Breast epithelium (tissue), 4 donors: ENCODE measurements at regions not wholly inside any gene's neighbourhood (a gene's known extent, or its start where the extent isn't known, plus 50 kb on each side); places are given as distances from the start of the nearest gene placed in this dataset.

Source experiments
- DNase-seq, 2 donors: peaks; one replicate each; pipeline ENCODE4 v3.0.0-alpha.2; 2019; ENCODE audit warnings: low spot score in 2 of 2
- H3K27ac ChIP-seq, 2 donors: fragments of 200-600 bp; sonication (generic) in 1 of 2; one replicate each; pipeline ENCODE4 v1.5.1; 2016 to 2019; ENCODE audit warnings: mild to moderate bottlenecking in 1 of 2
- H3K27me3 ChIP-seq, 2 donors: fragments of 200-600 bp; sonication (generic) in 1 of 2; one replicate each; pipeline versions ENCODE4 v1.5.1 to v1.6.0; 2017 to 2019; ENCODE audit warnings: control low read depth in 1 of 2, mild to moderate bottlenecking in 1 of 2
- H3K36me3 ChIP-seq: fragments of 200-600 bp; one replicate; pipeline ENCODE4 v1.5.1; 2019
- H3K4me1 ChIP-seq, 2 donors: fragments of 200-600 bp; sonication (generic); one replicate each; pipeline ENCODE4 v1.5.1; 2016 to 2019; ENCODE audit warnings: control low read depth in 1 of 2
- H3K4me3 ChIP-seq, 3 donors: fragments of 200-600 bp; sonication (generic); 1 replicate in 2 of 3; 2 replicates in 1 of 3; pipeline ENCODE4 v1.5.1; 2016 to 2019; ENCODE audit warnings: mild to moderate bottlenecking in 3 of 3, moderate library complexity in 2 of 3
- H3K9me3 ChIP-seq, 2 donors: fragments of 200-600 bp; sonication (generic) in 1 of 2; one replicate each; pipeline ENCODE4 v1.5.1; 2016 to 2019; ENCODE audit warnings: control low read depth in 1 of 2
- CTCF ChIP-seq, 3 donors: fragments of 450-650 bp; IDR thresholded peaks; one replicate each; pipeline ENCODE4 v1.5.1; 2016 to 2017; ENCODE audit warnings: antibody characterized with exemption in 3 of 3, mild to moderate bottlenecking in 3 of 3, moderate library complexity in 3 of 3
- POLR2A ChIP-seq: fragments of 450-650 bp; IDR thresholded peaks from one replicate; pipeline ENCODE4 v1.6.1; 2016; ENCODE audit warnings: antibody characterized with exemption, mild to moderate bottlenecking, moderate library complexity
- POLR2AphosphoS5 ChIP-seq, 3 donors: sonication (generic); formaldehyde crosslinking; IDR thresholded peaks; one replicate each; pipeline ENCODE4 v1.6.1; 2017; ENCODE audit warnings: antibody characterized with exemption in 3 of 3
- intact Hi-C: fragments of 100-400 bp; cut with DNase I; formaldehyde crosslinking; loops from one replicate; pipeline ENCODE4 v1.15.1; 2023; ENCODE audit warnings: low total_unique reads

GRCh38 chr12:126616441-126616840 is 1551.2 kb downstream of the AACS start:
- DNase-seq, result no peak
- no peaks in the 10 kb centered on the region for H3K4me1 ChIP-seq
- peaks cover 8 to 64% of the 10 kb centered on the region in 2 donors for H3K9me3 ChIP-seq
- intact Hi-C loops, result no loop called here
- no peaks in the 10 kb centered on the region for H3K27me3 ChIP-seq
- TF ChIP-seq POLR2AphosphoS5 (IDR thresholded peaks at IDR 0.05) (no peak), CTCF (IDR thresholded peaks at IDR 0.05) (no peak), POLR2A (no peak)
- H3K27ac ChIP-seq, result no peak overlapping the region
- no peaks in the 10 kb centered on the region for H3K36me3 ChIP-seq
- H3K4me3 ChIP-seq, result no peak overlapping the region

GRCh38 chr12:126617312-126617711 is 1552.1 kb downstream of the AACS start:
- Histone ChIP-seq H3K4me3 (no peak overlapping the region), H3K4me1 (no peaks in the 10 kb centered on the region), H3K27me3 (no peaks in the 10 kb centered on the region), H3K36me3 (no peaks in the 10 kb centered on the region), H3K27ac (no peak overlapping the region), H3K9me3 (peaks cover 8 to 56% of the 10 kb centered on the region in 2 donors)
- intact Hi-C loops, result no loop called here
- TF ChIP-seq POLR2AphosphoS5 (IDR thresholded peaks at IDR 0.05) (no peak), POLR2A (no peak)
- DNase-seq, result no peak

GRCh38 chr12:126627596-126627995 is 1562.4 kb downstream of the AACS start:
- Histone ChIP-seq H3K36me3 (no peaks in the 10 kb centered on the region), H3K27ac (no peak overlapping the region), H3K27me3 (no peaks in the 10 kb centered on the region), H3K9me3 (no peaks in the 10 kb centered on the region), H3K4me3 (no peak overlapping the region), H3K4me1 (no peaks in the 10 kb centered on the region)
- no peak for DNase-seq
- TF ChIP-seq POLR2AphosphoS5 (IDR thresholded peaks at IDR 0.05), result no peak
- TF ChIP-seq POLR2A, result no peak
- TF ChIP-seq CTCF (IDR thresholded peaks at IDR 0.05), result no peak
- intact Hi-C loops, result no loop called here

GRCh38 chr12:126636821-126637220 is 1571.6 kb downstream of the AACS start:
- H3K4me1 ChIP-seq, result no peaks in the 10 kb centered on the region
- no peaks in the 10 kb centered on the region for H3K27me3 ChIP-seq
- peaks cover 0 to 7% of the 10 kb centered on the region in 2 donors for H3K9me3 ChIP-seq
- DNase-seq, result no peak
- no peak for TF ChIP-seq CTCF (IDR thresholded peaks at IDR 0.05)
- no peak overlapping the region for H3K27ac ChIP-seq
- H3K36me3 ChIP-seq, result no peaks in the 10 kb centered on the region
- H3K4me3 ChIP-seq, result no peak overlapping the region
- intact Hi-C loops, result no loop called here

- intact Hi-C loops, result no loop called here
- DNase-seq, result no peak
- no peaks in the 10 kb centered on the region for H3K4me1 ChIP-seq
- no peaks in the 10 kb centered on the region for H3K27me3 ChIP-seq
- H3K27ac ChIP-seq, result no peak overlapping the region
- no peak for TF ChIP-seq POLR2AphosphoS5 (IDR thresholded peaks at IDR 0.05)
- TF ChIP-seq POLR2A, result no peak
- TF ChIP-seq CTCF (IDR thresholded peaks at IDR 0.05), result no peak
- no peak overlapping the region for H3K4me3 ChIP-seq
- no peaks in the 10 kb centered on the region for H3K36me3 ChIP-seq
- H3K9me3 ChIP-seq, result peaks cover 0 to 10% of the 10 kb centered on the region in 2 donors
Measured at GRCh38 chr12:126644236-126645020, 1579.2 kb downstream of the AACS start.
